ENCODE measurements at regions not wholly inside any gene's neighbourhood (a gene's known extent, or its start where the extent isn't known, plus 50 kb on each side); places are given as distances from the start of the nearest gene placed in this dataset.

- no peak for DNase-seq (ENCODE audit: low read depth in 3 of 3, low spot score in 1 of 3)
Observed at GRCh38 chr18:73478191-73478590, 610.4 kb upstream of the NETO1 start.

GRCh38 chr18:73476031-73476430 is 608.2 kb upstream of the NETO1 start:
- DNase-seq (ENCODE audit: low read depth in 3 of 3, low spot score in 1 of 3): no peak

- DNase-seq (ENCODE audit: low read depth in 3 of 3, low spot score in 1 of 3): no peak
Observed at GRCh38 chr18:73462092-73462491, 594.3 kb upstream of the NETO1 start.

GRCh38 chr18:73461780-73462059 is 593.9 kb upstream of the NETO1 start:
- no peak for DNase-seq (ENCODE audit: low read depth in 3 of 3, low spot score in 1 of 3)

GRCh38 chr18:73461038-73461779 is 593.4 kb upstream of the NETO1 start:
- DNase-seq (ENCODE audit: low read depth in 3 of 3, low spot score in 1 of 3): no peak

GRCh38 chr18:73458186-73458964 is 590.6 kb upstream of the NETO1 start:
- no peak for DNase-seq (ENCODE audit: low read depth in 3 of 3, low spot score in 1 of 3)

- DNase-seq (ENCODE audit: low read depth in 3 of 3, low spot score in 1 of 3): no peak
Observed at GRCh38 chr18:73456643-73457042, 588.9 kb upstream of the NETO1 start.

- no peak for DNase-seq (ENCODE audit: low read depth in 3 of 3, low spot score in 1 of 3)
Observed at GRCh38 chr18:73452866-73453265, 585.1 kb upstream of the NETO1 start.

GRCh38 chr18:73446502-73446901 is 578.7 kb upstream of the NETO1 start:
- DNase-seq (ENCODE audit: low read depth in 3 of 3, low spot score in 1 of 3): no peak

GRCh38 chr18:73431620-73432019 is 563.8 kb upstream of the NETO1 start:
- no peak for DNase-seq (ENCODE audit: low read depth in 3 of 3, low spot score in 1 of 3)

GRCh38 chr18:73421010-73421409 is 553.2 kb upstream of the NETO1 start:
- DNase-seq (ENCODE audit: low read depth in 3 of 3, low spot score in 1 of 3): no peak

GRCh38 chr18:73419531-73419930 is 551.7 kb upstream of the NETO1 start:
- DNase-seq (ENCODE audit: low read depth in 3 of 3, low spot score in 1 of 3): no peak

- DNase-seq (ENCODE audit: low read depth in 3 of 3, low spot score in 1 of 3): no peak
Observed at GRCh38 chr18:73414598-73414997, 546.8 kb upstream of the NETO1 start.

GRCh38 chr18:73414069-73414468 is 546.3 kb upstream of the NETO1 start:
- DNase-seq (ENCODE audit: low read depth in 3 of 3, low spot score in 1 of 3): no peak

- no peak for DNase-seq (ENCODE audit: low read depth in 3 of 3, low spot score in 1 of 3)
Observed at GRCh38 chr18:73409242-73409641, 541.5 kb upstream of the NETO1 start.

- DNase-seq (ENCODE audit: low read depth in 3 of 3, low spot score in 1 of 3): no peak
Observed at GRCh38 chr18:73408469-73408868, 540.7 kb upstream of the NETO1 start.

- no peak for DNase-seq (ENCODE audit: low read depth in 3 of 3, low spot score in 1 of 3)
Observed at GRCh38 chr18:73407506-73407905, 539.7 kb upstream of the NETO1 start.

GRCh38 chr18:73384246-73384645 is 516.5 kb upstream of the NETO1 start:
- no peak for DNase-seq (ENCODE audit: low read depth in 3 of 3, low spot score in 1 of 3)

- DNase-seq (ENCODE audit: low read depth in 3 of 3, low spot score in 1 of 3): no peak
Observed at GRCh38 chr18:73381699-73382036, 513.9 kb upstream of the NETO1 start.

- DNase-seq (ENCODE audit: low read depth in 3 of 3, low spot score in 1 of 3): no peak
Observed at GRCh38 chr18:73381016-73381698, 513.4 kb upstream of the NETO1 start.

GRCh38 chr18:73366713-73367112 is 498.9 kb upstream of the NETO1 start:
- no peak for DNase-seq (ENCODE audit: low read depth in 3 of 3, low spot score in 1 of 3)

- no peak for DNase-seq (ENCODE audit: low read depth in 3 of 3, low spot score in 1 of 3)
Observed at GRCh38 chr18:73365018-73365417, 497.2 kb upstream of the NETO1 start.

Measured in stimulated activated CD4-positive, alpha-beta T cell treated with anti-CD3 and anti-CD28 coated beads, TNF-alpha, amount 100 ng/mL, for 1 hour (primary cell).